OCI-LY1 (cell line): ENCODE measurements at regions not wholly inside any gene's neighbourhood (a gene's known extent, or its start where the extent isn't known, plus 50 kb on each side); places are given as distances from the start of the nearest gene placed in this dataset.

Experiments
- H2AFZ ChIP-seq: fragments of 200-600 bp; sonication (generic), shearing (Covaris generic); 2 replicates; pipeline ENCODE4 v1.6.0; 2014; ENCODE audit warnings: antibody characterized with exemption, mild to moderate bottlenecking, low read length
- H3F3A ChIP-seq: fragments of 200-600 bp; sonication (generic), shearing (Covaris generic); 2 replicates; pipeline ENCODE4 v1.6.0; 2014; ENCODE audit warnings: mild to moderate bottlenecking, antibody characterized with exemption, low read length, moderate library complexity; ENCODE audit not compliant: insufficient read depth
- H3K27ac ChIP-seq: fragments of 200-600 bp; sonication (generic); 2 replicates; pipeline ENCODE4 v1.5.1; 2014; ENCODE audit warnings: low read length, mixed run types, mild to moderate bottlenecking, low read depth; ENCODE audit not compliant: poor library complexity, severe bottlenecking
- H3K27me3 ChIP-seq: fragments of 200-600 bp; sonication (generic); 2 replicates; pipeline ENCODE4 v1.6.0; 2014; ENCODE audit warnings: antibody characterized with exemption, mild to moderate bottlenecking, low read length, moderate library complexity; ENCODE audit not compliant: insufficient read depth
- H3K36me3 ChIP-seq: fragments of 200-600 bp; sonication (generic); 2 replicates; pipeline ENCODE4 v1.6.1; 2014; ENCODE audit warnings: mild to moderate bottlenecking, antibody characterized with exemption, low read length, moderate library complexity, mixed read lengths; ENCODE audit not compliant: insufficient read depth
- H3K4me1 ChIP-seq: fragments of 200-600 bp; sonication (generic); 2 replicates; pipeline ENCODE4 v1.5.1; 2014; ENCODE audit warnings: mild to moderate bottlenecking, low read length, moderate library complexity; ENCODE audit not compliant: insufficient read depth, severe bottlenecking
- H3K4me2 ChIP-seq: fragments of 200-600 bp; sonication (generic), shearing (Covaris generic); 2 replicates; pipeline ENCODE4 v1.6.1; 2014; ENCODE audit warnings: low read length
- H3K4me3 ChIP-seq: fragments of 200-600 bp; sonication (generic); 2 replicates; pipeline ENCODE4 v1.5.1; 2014; ENCODE audit warnings: low read length, low read depth, mild to moderate bottlenecking, mixed read lengths; ENCODE audit not compliant: poor library complexity, severe bottlenecking
- H3K79me2 ChIP-seq: fragments of 200-600 bp; shearing (Covaris generic); 2 replicates; pipeline ENCODE4 v1.6.1; 2016; ENCODE audit warnings: mixed run types, low read length, mixed read lengths; ENCODE audit not compliant: insufficient read depth
- H3K9ac ChIP-seq: fragments of 200-600 bp; sonication (generic), shearing (Covaris generic); 2 replicates; pipeline ENCODE4 v1.6.1; 2014; ENCODE audit warnings: mild to moderate bottlenecking, low read length, mixed read lengths
- H3K9me2 ChIP-seq: fragments of 200-600 bp; sonication (generic), shearing (Covaris generic); 2 replicates; pipeline ENCODE4 v1.6.1; 2014; ENCODE audit warnings: low read depth, mild to moderate bottlenecking, low read length, mixed read lengths
- H3K9me3 ChIP-seq: fragments of 200-600 bp; shearing (Covaris generic); 2 replicates; pipeline ENCODE4 v1.6.1; 2014; ENCODE audit warnings: low read length, mixed read lengths
- H4K20me1 ChIP-seq: fragments of 200-600 bp; sonication (generic), shearing (Covaris generic); 2 replicates; pipeline ENCODE4 v1.6.0; 2016; ENCODE audit warnings: mild to moderate bottlenecking, low read length; ENCODE audit not compliant: insufficient read depth
- EZH2 ChIP-seq: fragments of 200-600 bp; sonication (generic), shearing (Covaris generic); IDR thresholded peaks from 2 replicates; pipeline ENCODE4 v1.8.0; 2017; ENCODE audit warnings: borderline replicate concordance, mixed run types, mild to moderate bottlenecking, antibody characterized with exemption, low read length, moderate library complexity, mixed read lengths
- TF ChIP-seq, protein P1 (sequence below): fragments of 200-600 bp; sonication (generic), shearing (Covaris generic); IDR thresholded peaks from 2 replicates; pipeline ENCODE4 v1.5.1; 2017; ENCODE audit warnings: mild to moderate bottlenecking, antibody characterized with exemption, low read length, moderate library complexity, mixed read lengths

DNA sequence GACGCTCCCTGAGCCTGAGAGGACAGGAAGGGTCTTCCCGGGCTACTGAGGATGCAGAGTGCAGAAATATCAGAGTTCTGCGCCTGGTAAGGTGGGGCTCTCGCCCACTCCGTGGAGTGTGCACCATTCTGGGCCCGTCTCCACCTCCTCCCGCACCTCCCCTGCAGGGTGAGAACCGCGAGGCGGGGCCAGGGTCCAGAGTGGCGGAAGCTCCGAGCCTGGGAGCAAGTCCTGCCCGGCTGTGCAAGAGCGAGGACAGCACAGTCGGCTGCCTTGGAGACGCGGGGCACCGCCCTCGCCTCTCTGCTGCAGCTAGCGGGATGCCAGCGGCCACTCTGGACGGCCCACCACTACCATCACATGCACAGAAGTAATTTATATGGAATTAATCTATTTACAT, 2304.4 kb downstream of the PCDH9 start:
- H3F3A ChIP-seq: no peaks in the 10 kb centered on the region
- TF ChIP-seq, protein P1, sequence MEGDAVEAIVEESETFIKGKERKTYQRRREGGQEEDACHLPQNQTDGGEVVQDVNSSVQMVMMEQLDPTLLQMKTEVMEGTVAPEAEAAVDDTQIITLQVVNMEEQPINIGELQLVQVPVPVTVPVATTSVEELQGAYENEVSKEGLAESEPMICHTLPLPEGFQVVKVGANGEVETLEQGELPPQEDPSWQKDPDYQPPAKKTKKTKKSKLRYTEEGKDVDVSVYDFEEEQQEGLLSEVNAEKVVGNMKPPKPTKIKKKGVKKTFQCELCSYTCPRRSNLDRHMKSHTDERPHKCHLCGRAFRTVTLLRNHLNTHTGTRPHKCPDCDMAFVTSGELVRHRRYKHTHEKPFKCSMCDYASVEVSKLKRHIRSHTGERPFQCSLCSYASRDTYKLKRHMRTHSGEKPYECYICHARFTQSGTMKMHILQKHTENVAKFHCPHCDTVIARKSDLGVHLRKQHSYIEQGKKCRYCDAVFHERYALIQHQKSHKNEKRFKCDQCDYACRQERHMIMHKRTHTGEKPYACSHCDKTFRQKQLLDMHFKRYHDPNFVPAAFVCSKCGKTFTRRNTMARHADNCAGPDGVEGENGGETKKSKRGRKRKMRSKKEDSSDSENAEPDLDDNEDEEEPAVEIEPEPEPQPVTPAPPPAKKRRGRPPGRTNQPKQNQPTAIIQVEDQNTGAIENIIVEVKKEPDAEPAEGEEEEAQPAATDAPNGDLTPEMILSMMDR: no peak
- no peak for TF ChIP-seq EZH2

DNA sequence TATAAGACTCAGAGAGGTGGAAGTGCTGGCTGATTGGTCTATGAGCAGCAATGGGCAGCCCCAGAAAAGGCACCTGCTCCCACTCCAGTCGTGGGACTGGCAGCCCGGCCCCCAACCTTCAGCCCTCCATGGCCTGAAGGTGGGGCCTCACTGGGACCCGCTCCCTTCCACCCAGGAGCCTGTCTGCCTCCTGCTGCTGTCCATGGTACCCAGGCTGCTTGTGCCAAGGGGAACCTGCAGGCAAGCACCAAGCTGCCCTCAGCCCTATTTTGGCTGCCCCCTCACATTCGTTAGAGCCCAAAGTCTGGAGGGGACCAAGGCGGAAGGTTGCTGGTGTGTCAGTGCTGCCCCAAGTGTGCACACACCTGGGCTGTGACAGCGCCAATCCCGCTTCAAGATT, 2304.9 kb downstream of the PCDH9 start:
- TF ChIP-seq, protein P1: no peak
- no peak for TF ChIP-seq EZH2
- no peak overlapping the region for H3K4me3 ChIP-seq

More for the DNA sequence above, 2304.4 kb downstream of the PCDH9 start:
- Histone ChIP-seq H3K4me1 (peaks cover 13% of the 10 kb centered on the region), H3K9me3 (no peaks in the 10 kb centered on the region), H4K20me1 (no peaks in the 10 kb centered on the region), H3K9me2 (no peaks in the 10 kb centered on the region), H3K27ac (no peak overlapping the region), H3K36me3 (no peaks in the 10 kb centered on the region), H3K4me2 (no peak overlapping the region), H3K27me3 (no peaks in the 10 kb centered on the region), H3K79me2 (no peaks in the 10 kb centered on the region), H2AFZ (no peak overlapping the region), H3K4me3 (no peak overlapping the region), H3K9ac (no peak overlapping the region)

GRCh38 chr13:64924401-64924800, 2305.7 kb downstream of the PCDH9 start:
- Histone ChIP-seq H3K79me2 (no peaks in the 10 kb centered on the region), H3K4me1 (peaks cover 13% of the 10 kb centered on the region), H4K20me1 (no peaks in the 10 kb centered on the region), H2AFZ (no peak overlapping the region), H3K36me3 (no peaks in the 10 kb centered on the region), H3K9me2 (no peaks in the 10 kb centered on the region), H3F3A (no peaks in the 10 kb centered on the region), H3K27ac (no peak overlapping the region), H3K9me3 (no peaks in the 10 kb centered on the region), H3K27me3 (no peaks in the 10 kb centered on the region), H3K4me3 (no peak overlapping the region), H3K4me2 (no peak overlapping the region), H3K9ac (no peak overlapping the region)
- TF ChIP-seq, protein P1: no peak
- no peak for TF ChIP-seq EZH2

More for the DNA sequence above, 2304.9 kb downstream of the PCDH9 start:
- no peak overlapping the region for H2AFZ ChIP-seq
- no peaks in the 10 kb centered on the region for H3K36me3 ChIP-seq
- H3K79me2 ChIP-seq: no peaks in the 10 kb centered on the region
- H3K9me2 ChIP-seq: no peaks in the 10 kb centered on the region
- no peak overlapping the region for H3K9ac ChIP-seq
- no peaks in the 10 kb centered on the region for H3K27me3 ChIP-seq
- H3K27ac ChIP-seq: no peak overlapping the region
- H3K9me3 ChIP-seq: no peaks in the 10 kb centered on the region
- H4K20me1 ChIP-seq: no peaks in the 10 kb centered on the region
- peaks cover 13% of the 10 kb centered on the region for H3K4me1 ChIP-seq
- H3F3A ChIP-seq: no peaks in the 10 kb centered on the region
- H3K4me2 ChIP-seq: no peak overlapping the region
